ENCODE measurements at regions not wholly inside any gene's neighbourhood (a gene's known extent, or its start where the extent isn't known, plus 50 kb on each side); places are given as distances from the start of the nearest gene placed in this dataset.

DNA sequence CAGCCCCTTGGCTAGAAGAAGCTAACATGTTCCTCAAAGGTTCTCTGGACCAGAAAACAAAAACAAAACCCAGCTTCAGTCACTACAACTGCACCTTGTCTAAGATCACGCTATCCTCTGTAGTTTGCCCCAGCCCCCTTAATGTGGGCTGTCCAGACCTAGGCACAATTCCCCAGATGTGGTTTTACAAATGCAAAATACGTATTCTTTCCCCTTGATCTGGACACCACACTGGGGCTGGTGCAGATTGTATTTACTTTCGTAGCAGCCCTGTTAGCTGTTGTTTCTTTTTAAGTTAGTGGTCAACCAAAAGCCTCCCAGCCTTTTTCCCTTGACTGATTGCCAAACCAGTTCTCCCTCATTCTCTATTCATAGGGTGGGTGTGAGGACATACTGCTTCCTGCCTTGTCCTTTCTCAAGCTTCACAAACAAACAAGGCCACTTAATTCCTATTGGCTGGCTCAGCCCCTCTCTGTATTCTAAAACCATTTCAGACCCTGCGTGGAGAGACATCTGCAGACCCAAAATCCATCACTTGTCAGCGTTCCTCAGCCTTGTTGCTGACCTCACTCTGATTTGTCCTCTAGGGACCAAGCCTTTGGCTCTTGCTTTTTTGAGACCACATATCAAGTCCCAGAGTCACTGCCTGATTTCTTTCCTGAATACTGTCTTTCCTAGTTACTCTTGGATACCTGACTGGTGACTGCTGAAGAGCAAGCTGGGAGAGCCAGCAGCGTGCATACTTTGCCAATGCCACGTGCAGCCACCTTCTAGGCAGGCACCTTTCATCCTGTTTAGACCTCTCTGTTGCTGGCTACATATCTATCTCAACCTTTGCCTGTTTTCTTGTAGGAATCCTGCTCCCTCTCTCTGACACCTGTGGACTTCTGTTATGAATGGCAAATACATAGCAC is 96.4 kb upstream of the RAB3GAP2 start:
- Histone ChIP-seq H3K4me3 (no peak overlapping the region), H3K4me1 (no peaks in the 10 kb centered on the region), H3K27ac (no peak overlapping the region), H3K36me3 (no peaks in the 10 kb centered on the region), H3K9me3 (no peaks in the 10 kb centered on the region), H3K27me3 (no peaks in the 10 kb centered on the region)
- TF ChIP-seq, protein P1, sequence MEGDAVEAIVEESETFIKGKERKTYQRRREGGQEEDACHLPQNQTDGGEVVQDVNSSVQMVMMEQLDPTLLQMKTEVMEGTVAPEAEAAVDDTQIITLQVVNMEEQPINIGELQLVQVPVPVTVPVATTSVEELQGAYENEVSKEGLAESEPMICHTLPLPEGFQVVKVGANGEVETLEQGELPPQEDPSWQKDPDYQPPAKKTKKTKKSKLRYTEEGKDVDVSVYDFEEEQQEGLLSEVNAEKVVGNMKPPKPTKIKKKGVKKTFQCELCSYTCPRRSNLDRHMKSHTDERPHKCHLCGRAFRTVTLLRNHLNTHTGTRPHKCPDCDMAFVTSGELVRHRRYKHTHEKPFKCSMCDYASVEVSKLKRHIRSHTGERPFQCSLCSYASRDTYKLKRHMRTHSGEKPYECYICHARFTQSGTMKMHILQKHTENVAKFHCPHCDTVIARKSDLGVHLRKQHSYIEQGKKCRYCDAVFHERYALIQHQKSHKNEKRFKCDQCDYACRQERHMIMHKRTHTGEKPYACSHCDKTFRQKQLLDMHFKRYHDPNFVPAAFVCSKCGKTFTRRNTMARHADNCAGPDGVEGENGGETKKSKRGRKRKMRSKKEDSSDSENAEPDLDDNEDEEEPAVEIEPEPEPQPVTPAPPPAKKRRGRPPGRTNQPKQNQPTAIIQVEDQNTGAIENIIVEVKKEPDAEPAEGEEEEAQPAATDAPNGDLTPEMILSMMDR (IDR thresholded peaks at IDR 0.05): no peak
- DNase-seq (ENCODE audit: low spot score in 2 of 2): no peak
- intact Hi-C loops (cut with DNase I): no loop called here

DNA sequence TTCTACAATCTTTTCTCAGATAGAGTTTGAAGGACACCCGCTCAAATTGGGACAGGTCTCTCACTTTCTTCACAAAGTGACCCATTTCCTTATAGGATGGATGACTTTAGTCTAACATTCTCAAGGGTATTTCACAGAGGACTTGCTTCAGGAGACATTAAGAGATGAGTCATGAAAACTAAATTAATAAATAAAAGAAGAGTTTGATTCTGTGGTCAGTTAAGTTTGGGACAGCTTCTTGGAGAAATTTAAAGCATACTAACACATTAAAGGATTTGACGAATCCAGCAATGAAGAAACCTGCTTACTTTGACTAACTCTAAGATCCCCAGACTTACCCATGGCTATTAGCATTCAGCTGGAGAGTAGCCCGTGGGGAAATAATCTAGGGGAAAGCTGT is 95.6 kb upstream of the RAB3GAP2 start:
- no peak for DNase-seq (ENCODE audit: low spot score in 2 of 2)
- Histone ChIP-seq H3K9me3 (no peaks in the 10 kb centered on the region), H3K36me3 (no peaks in the 10 kb centered on the region), H3K27ac (no peak overlapping the region), H3K27me3 (no peaks in the 10 kb centered on the region), H3K4me1 (no peaks in the 10 kb centered on the region), H3K4me3 (no peak overlapping the region)
- intact Hi-C loops (cut with DNase I): no loop called here
- TF ChIP-seq, protein P1 (IDR thresholded peaks at IDR 0.05): no peak

DNA sequence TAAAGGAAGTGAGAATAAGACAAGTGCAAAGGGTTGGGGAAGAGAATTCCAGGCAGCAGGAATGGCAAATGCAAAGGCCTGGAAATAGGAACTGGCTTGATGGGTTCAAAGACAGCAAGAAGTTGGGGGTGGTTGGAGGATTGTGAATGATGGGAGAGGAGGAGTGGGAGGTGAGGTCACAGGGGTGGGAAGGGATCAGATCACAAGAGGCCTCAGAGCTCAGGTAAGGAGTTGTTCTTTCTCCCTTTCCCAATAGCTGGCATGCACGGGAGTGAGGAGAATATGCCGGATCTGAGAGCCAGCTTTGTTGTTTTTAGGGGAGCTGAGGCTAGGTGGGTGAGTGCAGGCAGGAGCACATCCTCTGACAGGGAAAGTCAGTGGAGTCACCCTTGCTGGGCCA is 94.0 kb upstream of the RAB3GAP2 start:
- Histone ChIP-seq H3K27me3 (no peaks in the 10 kb centered on the region), H3K4me3 (no peak overlapping the region), H3K9me3 (no peaks in the 10 kb centered on the region), H3K36me3 (no peaks in the 10 kb centered on the region), H3K27ac (no peak overlapping the region), H3K4me1 (no peaks in the 10 kb centered on the region)
- DNase-seq (ENCODE audit: low spot score in 2 of 2): no peak
- TF ChIP-seq, protein P1 (IDR thresholded peaks at IDR 0.05): no peak
- intact Hi-C loops (cut with DNase I): no loop called here

DNA sequence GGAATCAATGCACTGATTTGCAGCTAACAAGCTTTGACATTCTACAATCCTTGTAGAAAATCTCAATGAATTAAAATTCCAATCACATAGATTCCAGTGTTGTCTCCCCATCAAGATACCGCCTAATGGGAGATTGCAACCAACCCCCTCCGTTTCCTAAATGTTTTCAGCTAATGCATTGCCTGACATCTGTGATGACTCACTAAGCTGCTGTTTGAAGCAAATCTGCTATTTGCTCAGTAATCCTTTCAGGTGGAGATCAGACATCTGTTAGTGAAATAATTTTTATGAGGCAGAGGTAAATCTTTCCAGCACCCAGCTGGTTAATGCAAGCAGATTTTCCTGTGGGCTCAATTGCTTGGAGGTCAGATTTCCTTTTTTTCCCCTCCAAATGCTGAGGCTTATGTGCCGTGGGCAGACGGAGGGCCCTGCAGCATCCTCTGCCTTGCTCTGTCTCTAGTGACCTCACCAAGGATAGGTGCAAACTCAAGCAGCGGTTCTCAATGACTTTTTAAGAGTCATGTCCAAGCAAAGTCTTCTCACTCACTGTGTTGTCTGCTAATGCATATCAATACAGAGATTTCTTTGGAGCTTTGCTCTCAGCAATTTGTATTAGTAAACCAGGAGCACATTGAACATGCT is 91.1 kb upstream of the RAB3GAP2 start:
- Histone ChIP-seq H3K4me1 (no peaks in the 10 kb centered on the region), H3K4me3 (no peak overlapping the region), H3K9me3 (no peaks in the 10 kb centered on the region), H3K27me3 (no peaks in the 10 kb centered on the region), H3K36me3 (no peaks in the 10 kb centered on the region), H3K27ac (no peak overlapping the region)
- intact Hi-C loops (cut with DNase I): no loop called here
- no peak for DNase-seq (ENCODE audit: low spot score in 2 of 2)
- TF ChIP-seq, protein P1 (IDR thresholded peaks at IDR 0.05): no peak

DNA sequence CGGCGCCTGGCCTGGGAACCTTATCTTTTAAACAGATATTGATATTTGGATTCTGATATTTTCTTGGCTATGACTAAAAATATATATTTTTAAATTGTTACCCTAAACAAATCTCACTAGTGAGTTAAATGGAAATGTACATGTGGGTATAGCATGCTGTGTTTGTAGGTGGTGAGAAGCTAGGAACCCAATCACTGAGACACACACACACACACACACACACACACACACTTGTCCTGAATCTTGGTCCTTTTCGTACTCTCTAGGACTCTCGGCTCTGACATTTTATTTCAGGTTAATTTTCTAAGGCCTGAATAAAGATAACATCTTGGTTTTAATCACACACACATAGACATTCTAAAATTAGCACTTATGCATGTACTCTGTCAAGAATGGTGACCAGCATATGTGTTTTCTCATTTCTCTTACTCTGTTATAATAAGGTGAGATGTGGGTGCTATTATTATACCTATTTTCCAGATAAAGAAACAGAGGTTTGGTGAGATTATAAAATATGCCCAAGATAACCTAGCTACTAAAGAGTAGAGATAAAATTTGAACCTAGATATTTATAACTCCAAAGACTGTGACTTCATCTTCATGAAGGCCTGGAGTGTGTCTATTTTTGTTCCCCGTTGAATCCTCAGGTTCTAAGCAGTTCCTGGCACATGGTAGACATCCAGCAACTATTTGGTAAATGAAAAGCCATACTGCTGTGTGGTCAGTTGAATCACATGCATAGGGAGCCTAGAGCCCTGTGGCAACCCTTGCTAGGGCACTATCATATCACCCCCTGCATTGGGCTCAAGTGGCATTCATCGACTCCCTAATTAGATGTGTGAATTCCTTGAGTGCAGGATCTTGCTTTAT is 85.0 kb upstream of the RAB3GAP2 start:
- no peaks in the 10 kb centered on the region for H3K9me3 ChIP-seq
- H3K4me1 ChIP-seq: no peaks in the 10 kb centered on the region
- TF ChIP-seq, protein P1 (IDR thresholded peaks at IDR 0.05): no peak
- H3K4me3 ChIP-seq: no peak overlapping the region
- no peaks in the 10 kb centered on the region for H3K36me3 ChIP-seq
- no peak overlapping the region for H3K27ac ChIP-seq
- no peak for DNase-seq (ENCODE audit: low spot score in 2 of 2)
- no peaks in the 10 kb centered on the region for H3K27me3 ChIP-seq
- intact Hi-C loops (cut with DNase I): no loop called here
